ENCODE measurements at regions not wholly inside any gene's neighbourhood (a gene's known extent, or its start where the extent isn't known, plus 50 kb on each side); places are given as distances from the start of the nearest gene placed in this dataset.

DNA sequence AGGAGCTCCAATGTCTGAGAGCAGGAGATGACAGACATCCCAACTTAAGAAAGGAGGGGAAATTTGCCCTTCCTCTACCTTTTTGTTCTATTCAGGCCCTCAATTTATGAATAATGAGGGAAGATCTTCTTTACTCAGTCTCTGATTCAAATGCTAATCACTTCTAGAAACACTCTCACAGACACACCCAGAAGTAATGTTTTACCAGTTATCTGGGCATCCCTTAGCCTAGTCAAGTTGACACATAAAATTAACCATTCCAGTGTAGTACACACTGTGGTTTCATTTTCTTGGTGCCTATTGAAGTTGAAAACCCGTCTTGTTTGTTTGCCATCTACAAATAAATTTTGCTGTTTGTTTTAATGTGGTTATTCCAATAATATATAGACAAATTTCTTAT, 167.6 kb downstream of the PCSK1 start:
- intact Hi-C loops (cut with micrococcal nuclease), result no loop called here
- peaks cover 0 to 2% of the 10 kb centered on the region in 2 donors for H3K36me3 Mint-ChIP-seq
- no peak overlapping the region for H3K27ac Mint-ChIP-seq
- no peaks in the 10 kb centered on the region for H3K36me3 ChIP-seq (ENCODE audit: insufficient read depth, low read length)
- no peaks in the 10 kb centered on the region for H3K27me3 ChIP-seq (ENCODE audit: insufficient read depth, low read length)
- no peak overlapping the region for H3K27ac ChIP-seq (ENCODE audit: low read depth, low read length)
- no peaks in the 10 kb centered on the region for H3K4me1 Mint-ChIP-seq
- H3K27me3 Mint-ChIP-seq, result peaks cover 2 to 5% of the 10 kb centered on the region in 2 donors
- no peaks in the 10 kb centered on the region for H3K9me3 ChIP-seq (ENCODE audit: control insufficient read depth in 1 of 2, low read length in 2 of 2)
- DNase-seq, result no peak
- peaks cover 0 to 60% (median 41%) of the 10 kb centered on the region in 8 donors for H3K9me3 Mint-ChIP-seq
- H3K4me1 ChIP-seq (ENCODE audit: insufficient read depth, low read length), result no peaks in the 10 kb centered on the region
- ChIA-PET CTCF (ENCODE audit: partially characterized antibody) (no interaction called here), POLR2A (ENCODE audit: partially characterized antibody) (no interaction called here)
- no peak overlapping the region for H3K4me3 Mint-ChIP-seq
- H3K4me3 ChIP-seq (ENCODE audit: low read length in 2 of 2), result no peak overlapping the region

DNA sequence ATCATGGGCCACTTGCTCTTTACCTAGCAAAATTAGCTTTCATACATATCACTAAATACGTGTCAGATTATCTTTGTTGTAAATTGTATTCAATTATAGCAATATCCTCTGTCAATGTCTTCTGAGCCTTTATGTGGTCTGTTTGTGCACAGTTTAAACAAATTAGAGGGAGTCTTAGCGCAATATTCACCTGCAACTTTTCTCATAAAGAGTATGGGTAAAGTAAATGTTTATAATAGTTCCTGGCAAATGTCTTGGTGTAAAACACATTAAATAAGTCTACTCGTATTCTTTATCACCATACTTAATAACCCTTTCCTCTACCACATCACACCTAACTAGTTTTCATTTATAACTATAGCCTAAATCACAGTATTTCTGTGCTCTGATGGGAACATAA, 169.0 kb downstream of the PCSK1 start:
- POLR2A ChIA-PET (ENCODE audit: partially characterized antibody), result no interaction called here

DNA sequence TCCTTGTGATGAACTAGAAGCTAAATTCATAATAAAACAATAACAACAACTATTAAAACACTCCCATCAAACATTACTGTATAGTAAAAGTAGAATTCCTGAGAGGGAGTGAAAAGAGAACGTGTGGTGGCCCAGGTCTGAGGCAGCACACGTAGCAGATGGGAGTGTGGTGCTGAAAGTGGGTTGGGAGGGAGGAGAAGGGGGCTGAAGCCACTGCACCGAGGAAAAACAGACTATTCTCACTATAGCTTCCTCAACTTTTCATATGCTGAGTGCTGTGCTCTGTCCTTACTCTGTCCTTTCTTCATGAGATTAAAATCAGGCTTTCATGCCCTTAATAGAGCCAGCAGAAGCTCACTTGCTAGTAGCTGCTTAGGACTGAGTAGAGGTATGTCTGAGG, 170.9 kb downstream of the PCSK1 start:
- Mint-ChIP-seq H3K4me3 (no peak overlapping the region), H3K36me3 (peaks cover 0 to 2% of the 10 kb centered on the region in 2 donors), H3K9me3 (peaks cover 0 to 36% (median 18%) of the 10 kb centered on the region in 8 donors), H3K4me1 (no peaks in the 10 kb centered on the region), H3K27ac (peak overlapping the region in 1 of 7 donors; percentile 5), H3K27me3 (peaks cover 5 to 6% of the 10 kb centered on the region in 2 donors)
- no peak overlapping the region for H3K4me3 ChIP-seq (ENCODE audit: low read length in 2 of 2)
- DNase-seq, result no peak
- no peaks in the 10 kb centered on the region for H3K4me1 ChIP-seq (ENCODE audit: insufficient read depth, low read length)
- ChIA-PET CTCF (ENCODE audit: partially characterized antibody) (interaction anchor here (1.3 kb wide), 1 partner anchor 74 kb away, joined by 3 read pairs; no protein-coding TSS in a partner anchor), POLR2A (ENCODE audit: partially characterized antibody) (no interaction called here)
- intact Hi-C loops (cut with micrococcal nuclease), result no loop called here
- H3K27me3 ChIP-seq (ENCODE audit: insufficient read depth, low read length), result no peaks in the 10 kb centered on the region
- H3K27ac ChIP-seq (ENCODE audit: low read depth, low read length), result no peak overlapping the region
- H3K9me3 ChIP-seq (ENCODE audit: control insufficient read depth in 1 of 2, low read length in 2 of 2), result no peaks in the 10 kb centered on the region
- H3K36me3 ChIP-seq (ENCODE audit: insufficient read depth, low read length), result no peaks in the 10 kb centered on the region

More for the DNA sequence above, 169.0 kb downstream of the PCSK1 start:
- Histone ChIP-seq H3K4me3 (ENCODE audit: low read length in 2 of 2) (no peak overlapping the region), H3K27ac (ENCODE audit: low read depth, low read length) (no peak overlapping the region), H3K4me1 (ENCODE audit: insufficient read depth, low read length) (no peaks in the 10 kb centered on the region), H3K9me3 (ENCODE audit: control insufficient read depth in 1 of 2, low read length in 2 of 2) (no peaks in the 10 kb centered on the region), H3K36me3 (ENCODE audit: insufficient read depth, low read length) (no peaks in the 10 kb centered on the region), H3K27me3 (ENCODE audit: insufficient read depth, low read length) (no peaks in the 10 kb centered on the region)
- no peak for DNase-seq
- no peak overlapping the region for H3K4me3 Mint-ChIP-seq
- H3K4me1 Mint-ChIP-seq, result no peaks in the 10 kb centered on the region
- peaks cover 5% of the 10 kb centered on the region in 2 donors for H3K27me3 Mint-ChIP-seq
- intact Hi-C loops (cut with micrococcal nuclease), result no loop called here
- CTCF ChIA-PET (ENCODE audit: partially characterized antibody), result no interaction called here
- H3K36me3 Mint-ChIP-seq, result peaks cover 0 to 2% of the 10 kb centered on the region in 2 donors
- H3K27ac Mint-ChIP-seq, result no peak overlapping the region
- H3K9me3 Mint-ChIP-seq, result peaks cover 0 to 46% (median 32%) of the 10 kb centered on the region in 8 donors

DNA sequence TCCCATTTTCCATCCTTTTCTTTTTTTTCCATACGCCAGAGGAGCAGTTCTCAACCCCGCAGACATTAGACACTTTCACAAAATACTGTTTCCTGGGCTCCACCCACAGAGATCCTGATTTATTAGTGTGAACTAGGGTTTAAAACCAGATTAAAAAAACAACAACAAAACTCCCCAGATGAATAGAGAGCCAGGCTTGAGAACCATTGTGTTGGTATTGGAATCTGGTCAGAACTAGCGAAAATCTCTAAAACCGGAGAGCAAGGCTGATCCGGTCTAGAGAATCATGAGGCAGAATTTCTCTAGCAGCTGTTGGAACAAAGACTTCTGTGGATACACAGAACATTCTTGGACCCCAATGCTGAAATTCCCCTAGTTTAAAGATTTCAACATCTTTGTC, 173.0 kb downstream of the PCSK1 start:
- intact Hi-C loops (cut with micrococcal nuclease), result no loop called here
- Mint-ChIP-seq H3K27ac (no peak overlapping the region), H3K27me3 (peaks cover 4 to 6% of the 10 kb centered on the region in 2 donors), H3K4me1 (no peaks in the 10 kb centered on the region), H3K9me3 (peaks cover 0 to 19% (median 7%) of the 10 kb centered on the region in 8 donors), H3K4me3 (no peak overlapping the region), H3K36me3 (no peaks in the 10 kb centered on the region)
- Histone ChIP-seq H3K9me3 (ENCODE audit: control insufficient read depth in 1 of 2, low read length in 2 of 2) (no peaks in the 10 kb centered on the region), H3K4me1 (ENCODE audit: insufficient read depth, low read length) (no peaks in the 10 kb centered on the region), H3K36me3 (ENCODE audit: insufficient read depth, low read length) (no peaks in the 10 kb centered on the region), H3K27me3 (ENCODE audit: insufficient read depth, low read length) (no peaks in the 10 kb centered on the region), H3K27ac (ENCODE audit: low read depth, low read length) (no peak overlapping the region), H3K4me3 (ENCODE audit: low read length in 2 of 2) (no peak overlapping the region)
- POLR2A ChIA-PET (ENCODE audit: partially characterized antibody), result no interaction called here
- DNase-seq, result no peak
- CTCF ChIA-PET (ENCODE audit: partially characterized antibody), result no interaction called here

DNA sequence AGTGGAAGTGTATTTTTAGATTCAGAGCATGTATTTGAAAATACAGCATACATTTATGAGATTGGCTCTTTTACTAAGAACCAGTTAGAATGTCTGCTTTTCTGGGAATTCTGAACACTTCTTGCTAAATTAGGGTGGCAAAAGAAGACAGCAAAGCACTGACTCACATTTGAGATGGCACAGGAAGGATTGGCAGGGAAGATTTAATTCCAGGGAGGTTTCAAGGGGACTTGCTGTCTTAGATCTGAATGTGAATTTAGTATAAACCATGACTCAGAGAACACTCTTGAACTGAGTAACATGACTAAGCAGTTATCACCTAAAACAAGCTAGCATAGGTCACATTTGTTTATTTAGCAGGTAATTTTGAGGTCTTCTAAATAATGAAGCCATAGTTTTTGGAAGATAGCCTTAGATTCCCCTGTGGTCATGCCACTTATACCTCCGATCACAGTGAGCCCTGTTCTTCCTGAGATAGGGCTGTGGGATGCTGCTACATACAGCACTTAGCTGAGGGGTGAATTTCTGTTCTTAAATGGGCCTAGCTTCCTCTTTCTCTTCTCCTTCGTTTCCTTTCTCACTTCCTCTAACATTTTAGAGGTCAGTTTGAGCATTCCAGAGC, 173.8 kb downstream of the PCSK1 start:
- Histone ChIP-seq H3K4me1 (ENCODE audit: insufficient read depth, low read length) (no peaks in the 10 kb centered on the region), H3K4me3 (ENCODE audit: low read length in 2 of 2) (no peak overlapping the region), H3K27me3 (ENCODE audit: insufficient read depth, low read length) (no peaks in the 10 kb centered on the region), H3K36me3 (ENCODE audit: insufficient read depth, low read length) (no peaks in the 10 kb centered on the region), H3K9me3 (ENCODE audit: control insufficient read depth in 1 of 2, low read length in 2 of 2) (no peaks in the 10 kb centered on the region), H3K27ac (ENCODE audit: low read depth, low read length) (no peak overlapping the region)
- H3K4me3 Mint-ChIP-seq, result no peak overlapping the region
- no peak for DNase-seq
- POLR2A ChIA-PET (ENCODE audit: partially characterized antibody), result no interaction called here
- peaks cover 0 to 6% of the 10 kb centered on the region in 2 donors for H3K27me3 Mint-ChIP-seq
- H3K27ac Mint-ChIP-seq, result no peak overlapping the region
- intact Hi-C loops (cut with micrococcal nuclease), result no loop called here
- H3K4me1 Mint-ChIP-seq, result no peaks in the 10 kb centered on the region
- peaks cover 0 to 15% (median 3%) of the 10 kb centered on the region in 8 donors for H3K9me3 Mint-ChIP-seq
- CTCF ChIA-PET (ENCODE audit: partially characterized antibody), result no interaction called here
- H3K36me3 Mint-ChIP-seq, result no peaks in the 10 kb centered on the region

DNA sequence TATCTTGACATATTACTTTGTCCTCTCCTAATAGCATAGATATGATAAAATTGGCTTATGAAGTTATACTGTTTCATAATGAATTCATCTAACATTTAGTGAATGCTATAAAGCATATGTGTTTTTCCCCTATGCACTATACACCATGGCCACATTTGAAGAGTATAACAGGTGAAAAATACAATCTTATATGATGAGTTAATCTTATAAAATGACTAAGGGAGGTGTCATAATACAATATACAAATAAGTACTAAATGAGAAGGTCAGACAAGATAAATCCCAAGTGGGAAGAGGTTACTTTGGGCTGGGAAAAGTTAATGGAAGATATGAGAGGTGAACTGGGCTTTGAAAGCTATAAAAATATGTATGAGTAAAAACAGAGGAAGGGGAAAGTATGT, 174.4 kb downstream of the PCSK1 start:
- Mint-ChIP-seq H3K27ac (no peak overlapping the region), H3K9me3 (peaks cover 0 to 11% (median 2%) of the 10 kb centered on the region in 8 donors), H3K36me3 (no peaks in the 10 kb centered on the region), H3K4me3 (no peak overlapping the region), H3K4me1 (no peaks in the 10 kb centered on the region), H3K27me3 (peaks cover 0 to 6% of the 10 kb centered on the region in 2 donors)
- no peaks in the 10 kb centered on the region for H3K36me3 ChIP-seq (ENCODE audit: insufficient read depth, low read length)
- no peak overlapping the region for H3K27ac ChIP-seq (ENCODE audit: low read depth, low read length)
- no peaks in the 10 kb centered on the region for H3K9me3 ChIP-seq (ENCODE audit: control insufficient read depth in 1 of 2, low read length in 2 of 2)
- H3K27me3 ChIP-seq (ENCODE audit: insufficient read depth, low read length), result no peaks in the 10 kb centered on the region
- no peaks in the 10 kb centered on the region for H3K4me1 ChIP-seq (ENCODE audit: insufficient read depth, low read length)
- intact Hi-C loops (cut with micrococcal nuclease), result no loop called here
- H3K4me3 ChIP-seq (ENCODE audit: low read length in 2 of 2), result no peak overlapping the region
- CTCF ChIA-PET (ENCODE audit: partially characterized antibody), result no interaction called here
- POLR2A ChIA-PET (ENCODE audit: partially characterized antibody), result no interaction called here
- no peak for DNase-seq

DNA sequence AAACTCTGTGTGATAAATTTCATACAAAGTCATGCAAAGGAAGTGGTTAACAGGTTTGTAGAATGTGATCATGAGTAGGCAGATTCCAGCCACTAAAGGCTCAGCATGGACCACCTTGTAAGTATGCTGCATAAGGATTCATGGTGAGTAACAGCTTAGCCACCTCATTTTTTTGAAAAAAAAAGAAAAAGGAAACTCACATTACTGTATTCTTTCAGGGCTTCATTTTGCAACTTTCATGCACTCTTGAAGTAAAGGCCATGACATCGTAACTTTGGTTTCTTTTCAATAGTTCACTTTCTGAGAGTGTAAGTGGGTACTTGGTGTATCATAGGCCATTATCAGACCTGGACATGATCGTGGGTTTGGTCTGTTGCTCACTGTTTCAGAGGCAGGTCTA, 175.1 kb downstream of the PCSK1 start:
- H3K36me3 ChIP-seq (ENCODE audit: insufficient read depth, low read length), result no peaks in the 10 kb centered on the region
- no peaks in the 10 kb centered on the region for H3K36me3 Mint-ChIP-seq
- peaks cover 0 to 3% (median 0%) of the 10 kb centered on the region in 8 donors for H3K9me3 Mint-ChIP-seq
- no peaks in the 10 kb centered on the region for H3K4me1 ChIP-seq (ENCODE audit: insufficient read depth, low read length)
- ChIA-PET CTCF (ENCODE audit: partially characterized antibody) (no interaction called here), POLR2A (ENCODE audit: partially characterized antibody) (no interaction called here)
- H3K27ac Mint-ChIP-seq, result no peak overlapping the region
- intact Hi-C loops (cut with micrococcal nuclease), result no loop called here
- H3K27me3 Mint-ChIP-seq, result peaks cover 0 to 6% of the 10 kb centered on the region in 2 donors
- no peak overlapping the region for H3K27ac ChIP-seq (ENCODE audit: low read depth, low read length)
- no peak overlapping the region for H3K4me3 Mint-ChIP-seq
- no peak overlapping the region for H3K4me3 ChIP-seq (ENCODE audit: low read length in 2 of 2)
- no peaks in the 10 kb centered on the region for H3K27me3 ChIP-seq (ENCODE audit: insufficient read depth, low read length)
- no peak for DNase-seq
- no peaks in the 10 kb centered on the region for H3K9me3 ChIP-seq (ENCODE audit: control insufficient read depth in 1 of 2, low read length in 2 of 2)
- no peaks in the 10 kb centered on the region for H3K4me1 Mint-ChIP-seq
